Stimulated activated CD4-positive, alpha-beta T cell treated with anti-CD3 and anti-CD28 coated beads, Interleukin-1b, Interleukin-23, amount 100 ng/mL, for 4 hours (primary cell): ENCODE measurements at regions not wholly inside any gene's neighbourhood (a gene's known extent, or its start where the extent isn't known, plus 50 kb on each side); places are given as distances from the start of the nearest gene placed in this dataset.

Experiments used
- DNase-seq, 2 donors: peaks; one replicate each; pipeline ENCODE4 v3.0.0-alpha.2; 2020; ENCODE audit warnings: low read depth in 2 of 2

DNA sequence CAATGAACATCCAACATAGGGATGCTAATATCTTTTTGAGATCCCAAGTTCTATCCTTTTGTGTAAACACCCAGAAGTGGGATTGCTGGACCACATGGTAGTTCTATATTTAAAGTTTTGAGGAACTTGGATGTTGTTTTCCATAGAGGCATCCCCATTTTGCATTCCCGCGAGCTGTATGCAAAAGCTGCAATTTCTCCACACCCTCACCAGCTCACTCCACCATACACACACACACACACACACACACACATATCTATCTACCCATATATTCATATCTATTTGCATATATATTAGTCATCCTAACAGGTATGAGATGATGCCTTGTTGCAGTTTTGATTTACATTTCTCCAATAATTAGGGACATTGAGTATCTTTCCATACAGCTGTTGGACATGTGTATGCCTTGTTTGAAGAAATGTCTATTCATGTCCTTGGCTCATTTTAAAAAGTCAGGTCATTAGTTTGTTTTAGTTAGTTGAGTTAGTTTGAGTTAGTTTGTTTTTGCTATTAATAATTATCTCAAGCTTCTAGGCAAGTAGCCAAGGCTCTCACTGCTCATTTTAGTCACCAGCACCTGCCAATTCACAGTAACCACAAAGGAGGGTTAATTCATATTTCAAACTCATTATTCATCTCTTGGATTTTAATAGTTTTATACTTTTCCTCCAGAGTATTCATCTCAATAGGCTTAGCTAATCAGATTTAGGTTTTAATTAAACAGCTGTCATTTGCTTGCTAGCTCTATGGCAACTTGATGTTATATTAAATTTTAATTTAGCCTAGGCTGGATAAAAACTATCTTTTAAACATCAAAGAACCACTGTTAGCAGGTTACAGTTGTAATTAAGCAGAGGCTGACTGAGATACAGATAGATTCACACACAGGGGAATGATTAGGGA is 1435.9 kb upstream of the TMEM132C start:
- no peak for DNase-seq

DNA sequence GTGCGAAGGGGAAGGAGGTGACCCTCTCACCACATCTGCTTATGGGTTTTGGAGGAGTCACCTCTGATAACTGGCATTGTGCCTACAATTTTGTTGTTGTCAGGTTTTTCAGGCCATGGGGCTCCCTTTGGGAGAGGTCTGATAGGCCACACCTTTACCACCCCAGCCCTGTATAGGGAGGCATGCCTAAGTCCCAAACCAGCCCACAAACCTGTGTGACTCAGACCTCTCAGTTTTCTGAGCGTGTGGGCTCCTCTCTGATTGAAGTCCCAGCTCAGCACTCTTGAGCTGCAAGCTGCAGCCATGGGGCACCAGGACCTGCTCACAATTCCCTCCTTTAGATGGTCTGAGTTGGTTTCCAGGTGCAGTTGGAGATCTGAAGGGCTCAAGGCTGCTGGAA is 1429.3 kb upstream of the TMEM132C start:
- no peak for DNase-seq

- no peak for DNase-seq
Measured at GRCh38 chr12:126843915-126844669, 1422.9 kb upstream of the TMEM132C start.

DNA sequence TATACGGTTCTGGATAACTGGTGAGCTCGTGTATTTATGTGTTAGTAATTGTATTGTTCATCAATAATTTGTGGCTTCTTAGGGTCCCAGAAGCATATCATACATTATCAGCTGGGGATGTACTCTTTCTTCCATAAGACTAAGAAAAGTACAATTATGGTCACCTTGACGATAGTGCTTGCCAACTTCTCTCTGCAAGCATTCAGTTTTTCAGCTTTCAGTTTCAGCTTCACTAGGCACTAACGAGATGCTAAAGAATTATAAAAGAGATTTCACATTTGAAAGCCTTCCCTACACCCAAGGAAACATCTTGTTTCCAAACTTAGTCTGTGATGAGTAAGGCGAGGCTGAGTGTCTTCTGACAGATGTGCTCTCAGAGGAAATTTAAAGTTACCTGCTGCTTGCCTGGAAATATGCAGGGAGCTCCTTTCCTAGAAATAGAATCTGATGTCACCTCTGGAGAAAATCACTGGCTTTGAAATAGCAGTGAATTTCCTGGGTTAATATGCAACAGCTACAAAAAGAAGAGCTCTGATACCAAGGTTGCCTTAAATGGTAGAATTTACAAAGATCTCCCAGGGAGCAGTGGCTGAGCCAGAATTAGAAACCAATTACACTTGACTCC is 1419.9 kb upstream of the TMEM132C start:
- no peak for DNase-seq

DNA sequence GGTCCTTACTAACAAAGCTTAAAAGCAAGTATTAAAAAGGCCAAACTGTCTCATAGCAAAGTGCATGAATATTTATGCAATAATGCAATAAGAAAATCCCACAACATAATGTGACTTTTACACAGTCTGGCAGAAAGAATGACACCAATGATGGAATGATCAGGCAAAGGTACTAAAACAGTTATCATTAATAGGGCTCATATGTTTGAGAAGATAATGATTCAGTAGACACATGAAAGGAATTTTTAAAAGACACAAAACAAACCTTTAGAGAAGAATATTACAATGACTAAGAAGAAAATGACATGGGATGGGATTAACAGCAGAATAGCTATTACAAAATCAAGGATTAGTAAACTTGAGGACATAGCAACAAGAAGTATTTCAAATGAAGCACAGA is 1411.2 kb upstream of the TMEM132C start:
- no peak for DNase-seq

DNA sequence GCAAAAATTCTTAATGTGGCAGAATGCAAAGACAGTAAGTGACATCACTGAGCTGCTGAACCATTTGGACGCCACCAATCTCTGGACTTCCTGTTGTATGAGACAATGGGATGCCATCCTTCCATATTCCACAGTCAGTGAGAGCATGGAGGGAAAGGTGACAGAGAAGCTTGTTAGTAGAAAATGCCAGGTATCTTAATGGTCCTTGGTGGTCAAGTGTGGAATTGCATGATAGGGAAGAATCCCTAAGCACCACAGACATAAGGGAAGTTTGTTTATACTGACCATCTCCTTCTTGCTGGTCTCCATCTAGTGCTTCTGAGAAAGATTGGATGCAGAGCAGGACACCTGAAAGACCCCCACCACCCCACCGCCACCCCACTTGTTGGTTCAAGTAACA is 1410.0 kb upstream of the TMEM132C start:
- DNase-seq: no peak

GRCh38 chr12:126858560-126858959 is 1408.4 kb upstream of the TMEM132C start:
- DNase-seq: no peak

- DNase-seq: no peak
Measured at GRCh38 chr12:126860210-126860609, 1406.8 kb upstream of the TMEM132C start.

DNA sequence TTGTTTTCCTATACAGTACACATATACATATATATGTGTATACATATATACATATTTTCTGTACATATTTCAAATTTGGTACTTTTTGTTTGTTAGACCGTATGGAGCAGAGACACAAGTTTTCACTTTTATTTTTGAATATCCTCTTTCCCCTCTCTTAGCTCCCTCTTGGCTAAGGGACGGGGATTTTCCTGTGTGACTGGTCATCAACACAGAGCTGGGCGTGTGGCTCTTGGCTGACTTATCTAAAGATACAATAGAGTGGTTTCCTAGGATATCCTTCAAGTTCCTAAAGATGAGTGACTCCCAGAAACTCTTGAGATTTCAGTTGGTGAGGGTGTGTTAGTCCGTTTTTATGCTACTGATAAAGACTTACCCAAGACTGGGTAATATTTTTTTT is 1404.5 kb upstream of the TMEM132C start:
- DNase-seq: no peak

DNA sequence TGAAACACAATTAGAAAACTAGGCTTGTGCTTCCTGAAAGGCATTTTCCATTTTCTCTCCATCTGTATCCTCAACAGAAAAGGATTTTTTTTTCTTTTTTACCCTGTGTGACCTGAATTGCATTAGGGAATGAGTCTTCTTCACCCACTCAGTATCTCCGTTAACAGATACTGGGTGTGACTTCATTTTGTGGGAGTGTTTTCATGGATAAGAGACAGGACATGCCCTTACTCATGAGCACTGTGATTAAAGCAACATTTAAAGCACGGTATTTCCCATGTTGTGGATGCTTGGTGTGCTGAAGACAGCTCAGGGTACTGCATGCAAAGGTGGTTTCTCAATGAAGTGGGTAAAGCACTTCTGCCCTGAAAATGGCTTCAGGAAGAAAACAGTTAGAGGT is 1397.3 kb upstream of the TMEM132C start:
- no peak for DNase-seq

DNA sequence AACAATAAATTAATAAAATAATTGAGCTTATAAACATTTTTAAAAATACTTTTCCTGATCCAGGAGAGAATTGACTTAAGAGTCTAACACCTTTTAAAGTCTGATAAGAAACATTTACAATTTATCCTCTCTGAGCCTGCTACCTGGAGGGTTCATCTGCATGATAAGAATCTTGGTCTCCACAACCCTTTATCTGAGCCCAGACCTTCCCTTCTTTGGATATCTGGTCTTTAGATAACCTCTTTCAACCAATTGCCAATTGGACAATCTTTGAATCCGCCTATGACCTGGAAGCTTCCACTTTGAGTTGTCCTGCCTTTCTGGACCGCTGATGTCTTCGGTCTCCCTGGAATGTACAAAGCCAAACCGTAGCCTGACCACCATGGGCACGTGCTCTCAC is 1393.3 kb upstream of the TMEM132C start:
- DNase-seq: no peak

DNA sequence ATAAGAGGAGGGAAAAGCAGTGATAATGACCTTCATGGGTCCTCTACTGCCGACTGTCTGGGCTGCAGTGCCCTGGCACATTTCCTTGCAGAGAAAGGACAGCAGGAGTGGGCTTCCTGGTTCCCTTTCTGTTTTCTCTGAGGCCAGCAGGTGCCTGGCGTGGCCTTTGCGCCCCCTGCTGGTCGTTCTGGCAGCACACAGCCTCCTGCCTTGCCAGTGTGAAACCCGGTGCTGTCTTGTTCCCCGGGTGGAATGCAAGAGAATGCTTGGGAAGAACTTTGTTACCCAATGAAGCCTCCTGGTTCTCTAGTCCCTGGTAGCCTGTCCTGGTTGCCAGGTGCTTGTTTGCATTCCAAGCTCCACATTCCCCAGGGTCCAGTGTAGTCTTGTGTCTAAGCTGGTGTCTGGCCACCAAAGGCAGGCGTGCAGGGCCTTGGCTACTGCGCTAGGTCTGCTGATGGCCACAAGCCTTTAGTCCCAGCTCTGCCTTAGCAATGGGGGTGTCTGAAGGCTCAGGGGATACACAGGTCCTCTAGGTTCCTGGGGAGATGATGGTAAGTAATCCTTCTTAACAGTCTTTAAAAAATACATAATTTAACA is 1392.4 kb upstream of the TMEM132C start:
- DNase-seq: peak; percentile 43 to 60

- no peak for DNase-seq
Measured at GRCh38 chr12:126879842-126880241, 1387.1 kb upstream of the TMEM132C start.

DNA sequence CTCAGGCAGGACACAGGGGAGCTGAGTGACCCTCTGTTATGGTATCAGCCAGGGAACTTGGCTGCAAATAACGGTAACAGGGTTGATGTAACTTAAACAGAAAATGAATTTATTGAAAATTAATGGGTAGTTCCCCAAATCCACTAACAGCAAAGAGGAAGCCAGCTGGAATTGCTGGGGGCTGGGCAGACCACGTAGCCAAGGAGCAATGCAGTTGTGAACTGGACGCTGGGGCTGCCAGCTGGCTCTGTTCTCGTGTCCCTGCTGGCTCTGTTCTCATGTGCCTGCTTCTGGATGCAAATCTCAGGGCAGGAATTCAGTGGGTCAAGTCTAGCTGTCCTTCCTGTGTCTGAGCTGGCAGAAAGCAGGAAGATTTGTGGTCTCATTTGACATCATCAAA is 1383.3 kb upstream of the TMEM132C start:
- DNase-seq: no peak

DNA sequence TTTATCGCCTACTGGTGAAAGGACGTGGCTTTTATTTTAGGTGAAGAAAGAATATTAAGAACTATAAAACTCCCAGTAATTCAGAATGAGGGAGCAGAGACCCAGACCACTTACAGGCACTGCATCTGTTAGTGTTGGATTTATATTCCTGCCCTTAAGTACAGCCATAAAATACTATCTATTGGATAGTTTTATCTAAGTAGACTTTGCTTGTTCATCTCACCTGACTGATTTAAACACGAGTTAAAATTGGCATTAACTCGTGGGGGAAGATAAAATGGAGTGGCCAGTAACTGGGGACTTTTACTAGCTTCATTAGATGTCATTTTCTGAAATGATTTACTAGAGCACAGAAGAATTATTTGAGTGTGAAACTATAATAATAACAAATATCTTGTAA is 1377.5 kb upstream of the TMEM132C start:
- no peak for DNase-seq

DNA sequence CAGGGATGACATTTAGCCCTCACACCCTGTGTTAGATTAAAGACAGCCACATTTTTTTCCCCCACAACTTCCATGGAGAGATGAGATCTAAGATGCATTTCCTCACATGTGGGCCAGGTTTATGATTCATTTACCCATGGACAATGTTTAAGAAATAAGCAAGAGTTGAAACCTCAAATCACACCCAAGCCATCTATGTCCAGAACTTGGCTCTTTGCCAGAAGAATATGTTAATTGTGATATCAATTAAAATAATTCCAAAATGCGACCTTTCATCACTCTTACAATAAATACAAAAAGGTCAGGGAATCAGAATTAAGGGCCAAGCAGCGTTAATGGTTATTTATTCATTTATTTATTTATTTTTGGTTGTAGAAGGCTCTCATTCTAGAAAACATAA is 1376.9 kb upstream of the TMEM132C start:
- DNase-seq: no peak

- no peak for DNase-seq
Measured at GRCh38 chr12:126891789-126892188, 1375.2 kb upstream of the TMEM132C start.

DNA sequence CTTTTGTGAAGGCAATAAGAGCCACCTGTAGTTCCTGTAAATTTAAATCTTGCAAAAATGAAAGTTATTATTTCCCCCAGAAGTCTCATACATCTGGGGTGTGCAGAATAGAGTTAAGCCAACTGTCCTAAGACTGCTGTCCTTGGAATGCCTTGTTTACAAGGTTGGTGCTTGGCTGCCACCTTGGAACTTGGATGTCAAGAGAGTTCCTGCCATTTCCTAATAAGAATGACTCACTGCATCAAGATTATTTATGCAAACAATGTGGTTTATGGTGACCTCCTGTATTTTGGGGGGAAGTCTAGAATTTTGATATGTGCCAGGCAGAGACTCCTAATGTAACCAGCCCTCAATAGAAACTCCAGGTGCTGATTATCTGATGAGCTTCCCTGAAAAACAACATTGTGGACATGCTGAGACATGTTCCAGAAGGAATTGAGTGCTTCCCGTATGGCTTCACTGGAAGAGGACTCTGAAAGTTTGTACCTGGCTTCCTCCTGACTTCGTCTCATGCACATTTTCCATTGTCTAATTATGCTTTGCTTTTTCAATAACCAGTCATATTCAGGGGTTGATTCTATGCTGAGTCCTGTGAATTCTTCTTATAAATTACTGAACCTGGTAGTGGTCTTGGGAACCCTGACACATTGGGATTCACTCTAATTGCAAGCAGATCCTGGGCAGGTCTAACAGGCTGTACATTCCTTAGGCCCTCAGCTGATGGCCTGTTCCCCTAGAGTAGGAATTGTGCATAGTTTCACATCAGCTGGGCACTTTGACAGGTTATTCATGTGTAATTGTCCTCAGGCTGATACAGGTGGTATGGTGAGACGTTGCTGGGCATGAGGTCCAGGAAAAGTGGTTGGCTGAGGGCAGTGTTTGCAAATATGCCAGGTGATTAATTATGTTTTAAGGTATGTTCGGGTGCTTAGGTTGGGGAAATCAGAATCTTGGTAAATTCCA is 1370.7 kb upstream of the TMEM132C start:
- DNase-seq: no peak

DNA sequence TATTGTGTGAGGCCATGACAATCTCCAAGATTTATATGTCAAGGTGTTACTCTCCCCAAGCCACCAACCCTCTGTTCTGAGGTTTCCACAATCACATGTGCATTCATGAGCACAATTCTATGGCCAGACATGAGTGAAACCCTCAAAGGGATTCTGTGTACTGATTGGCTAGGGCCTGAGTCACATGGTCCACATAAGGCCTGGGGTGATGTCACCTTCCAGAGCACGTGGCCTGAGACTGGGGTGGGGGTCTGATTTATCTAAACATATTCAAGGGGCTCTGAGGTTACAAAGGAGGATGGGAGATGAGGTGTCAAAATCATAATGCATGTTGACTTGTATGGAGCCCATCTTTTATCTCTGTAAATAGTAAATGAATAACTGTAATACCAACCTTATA is 1369.9 kb upstream of the TMEM132C start:
- no peak for DNase-seq

- DNase-seq: no peak
Measured at GRCh38 chr12:126897778-126898177, 1369.2 kb upstream of the TMEM132C start.

DNA sequence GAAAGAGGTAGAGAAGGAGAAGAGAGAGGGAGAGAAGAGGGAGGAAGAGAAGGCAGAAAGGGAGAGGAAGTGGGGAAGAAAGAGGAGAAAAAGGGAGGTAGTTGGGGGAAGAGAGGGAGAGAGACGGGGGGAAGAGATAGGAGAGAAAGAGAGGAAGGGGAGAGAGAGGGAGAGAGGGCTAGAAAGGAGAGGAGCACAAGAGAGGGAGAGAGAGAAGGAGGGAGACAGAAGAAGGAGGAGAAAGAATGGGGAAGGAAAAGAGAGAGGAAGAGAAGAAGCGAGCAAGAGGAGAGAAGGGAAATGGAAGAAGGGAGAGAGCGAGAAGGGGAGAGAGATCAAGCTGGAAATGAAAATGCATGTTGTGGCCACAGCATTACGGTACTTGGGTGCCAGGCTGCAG is 1368.4 kb upstream of the TMEM132C start:
- DNase-seq: no peak
